ENCODE measurements at regions not wholly inside any gene's neighbourhood (a gene's known extent, or its start where the extent isn't known, plus 50 kb on each side); places are given as distances from the start of the nearest gene placed in this dataset.

- H3K27ac ChIP-seq (ENCODE audit: low read depth, low read length) = no peak overlapping the region
- no peak overlapping the region for H3K4me3 ChIP-seq (ENCODE audit: low read length)
- TF ChIP-seq, protein P1, sequence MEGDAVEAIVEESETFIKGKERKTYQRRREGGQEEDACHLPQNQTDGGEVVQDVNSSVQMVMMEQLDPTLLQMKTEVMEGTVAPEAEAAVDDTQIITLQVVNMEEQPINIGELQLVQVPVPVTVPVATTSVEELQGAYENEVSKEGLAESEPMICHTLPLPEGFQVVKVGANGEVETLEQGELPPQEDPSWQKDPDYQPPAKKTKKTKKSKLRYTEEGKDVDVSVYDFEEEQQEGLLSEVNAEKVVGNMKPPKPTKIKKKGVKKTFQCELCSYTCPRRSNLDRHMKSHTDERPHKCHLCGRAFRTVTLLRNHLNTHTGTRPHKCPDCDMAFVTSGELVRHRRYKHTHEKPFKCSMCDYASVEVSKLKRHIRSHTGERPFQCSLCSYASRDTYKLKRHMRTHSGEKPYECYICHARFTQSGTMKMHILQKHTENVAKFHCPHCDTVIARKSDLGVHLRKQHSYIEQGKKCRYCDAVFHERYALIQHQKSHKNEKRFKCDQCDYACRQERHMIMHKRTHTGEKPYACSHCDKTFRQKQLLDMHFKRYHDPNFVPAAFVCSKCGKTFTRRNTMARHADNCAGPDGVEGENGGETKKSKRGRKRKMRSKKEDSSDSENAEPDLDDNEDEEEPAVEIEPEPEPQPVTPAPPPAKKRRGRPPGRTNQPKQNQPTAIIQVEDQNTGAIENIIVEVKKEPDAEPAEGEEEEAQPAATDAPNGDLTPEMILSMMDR (IDR thresholded peaks at IDR 0.05; ENCODE audit: low read depth, low read length, poor library complexity, severe bottlenecking) = no peak
- TF ChIP-seq EZH2phosphoT487 (IDR thresholded peaks at IDR 0.05; ENCODE audit: borderline replicate concordance, low read length) = no peak
- no peaks in the 10 kb centered on the region for H3K9me3 ChIP-seq (ENCODE audit: control insufficient read depth, insufficient read depth, low read length)
- H3K79me2 ChIP-seq (ENCODE audit: control insufficient read depth, low read length) = no peaks in the 10 kb centered on the region
- no peaks in the 10 kb centered on the region for H3F3A ChIP-seq (ENCODE audit: control insufficient read depth, insufficient read depth)
- H3K9me2 ChIP-seq (replicated peaks; ENCODE audit: control insufficient read depth, low read length) = no peaks in the 10 kb centered on the region
- no peaks in the 10 kb centered on the region for H3K36me3 ChIP-seq (ENCODE audit: control insufficient read depth, low read length)
- no peaks in the 10 kb centered on the region for H3K4me1 ChIP-seq (ENCODE audit: control insufficient read depth, low read length)
- H3K27me3 ChIP-seq (ENCODE audit: control insufficient read depth, low read length) = no peaks in the 10 kb centered on the region
- H3K4me2 ChIP-seq (ENCODE audit: low read length) = no peak overlapping the region
- no peaks in the 10 kb centered on the region for H4K20me1 ChIP-seq (ENCODE audit: control insufficient read depth, insufficient read depth, low read depth, low read length)
Measured at GRCh38 chr6:40054602-40055001, 120.3 kb upstream of the MOCS1 start.

GRCh38 chr6:40054186-40054585 lies 119.9 kb upstream of the MOCS1 start:
- H3K9me3 ChIP-seq (ENCODE audit: control insufficient read depth, insufficient read depth, low read length) = no peaks in the 10 kb centered on the region
- H3K36me3 ChIP-seq (ENCODE audit: control insufficient read depth, low read length) = no peaks in the 10 kb centered on the region
- no peak overlapping the region for H3K27ac ChIP-seq (ENCODE audit: low read depth, low read length)
- H3K9me2 ChIP-seq (replicated peaks; ENCODE audit: control insufficient read depth, low read length) = no peaks in the 10 kb centered on the region
- H3K79me2 ChIP-seq (ENCODE audit: control insufficient read depth, low read length) = no peaks in the 10 kb centered on the region
- no peak overlapping the region for H3K4me3 ChIP-seq (ENCODE audit: low read length)
- no peaks in the 10 kb centered on the region for H3K4me1 ChIP-seq (ENCODE audit: control insufficient read depth, low read length)
- H3K4me2 ChIP-seq (ENCODE audit: low read length) = no peak overlapping the region
- TF ChIP-seq EZH2phosphoT487 (IDR thresholded peaks at IDR 0.05; ENCODE audit: borderline replicate concordance, low read length) = no peak
- TF ChIP-seq, protein P1 (IDR thresholded peaks at IDR 0.05; ENCODE audit: low read depth, low read length, poor library complexity, severe bottlenecking) = no peak
- no peaks in the 10 kb centered on the region for H3F3A ChIP-seq (ENCODE audit: control insufficient read depth, insufficient read depth)
- H4K20me1 ChIP-seq (ENCODE audit: control insufficient read depth, insufficient read depth, low read depth, low read length) = no peaks in the 10 kb centered on the region
- no peaks in the 10 kb centered on the region for H3K27me3 ChIP-seq (ENCODE audit: control insufficient read depth, low read length)

DNA sequence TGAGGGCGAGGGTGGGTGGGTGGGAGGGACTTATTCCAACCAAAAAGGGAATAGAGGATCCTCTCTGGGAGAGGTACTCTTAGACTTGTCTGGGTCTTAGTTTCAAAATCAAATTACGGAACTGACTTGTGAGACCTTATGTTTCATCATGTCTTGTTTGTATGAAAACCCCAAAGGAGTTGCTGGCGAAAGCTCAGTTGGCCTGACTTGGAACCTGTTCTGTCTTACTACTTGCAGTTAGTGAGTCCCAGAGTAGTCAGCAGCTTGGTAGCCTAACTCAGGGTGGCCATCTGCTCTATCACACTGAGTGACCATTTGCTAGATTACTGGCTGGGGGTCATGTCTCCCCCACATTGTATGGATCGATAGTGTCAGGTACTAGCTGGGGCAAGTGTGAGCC lies 114.9 kb upstream of the MOCS1 start:
- no peak overlapping the region for H3K4me3 ChIP-seq (ENCODE audit: low read length)
- no peaks in the 10 kb centered on the region for H3K4me1 ChIP-seq (ENCODE audit: control insufficient read depth, low read length)
- no peaks in the 10 kb centered on the region for H3F3A ChIP-seq (ENCODE audit: control insufficient read depth, insufficient read depth)
- H3K27ac ChIP-seq (ENCODE audit: low read depth, low read length) = no peak overlapping the region
- H3K4me2 ChIP-seq (ENCODE audit: low read length) = no peak overlapping the region
- H3K36me3 ChIP-seq (ENCODE audit: control insufficient read depth, low read length) = no peaks in the 10 kb centered on the region
- TF ChIP-seq, protein P1 (IDR thresholded peaks at IDR 0.05; ENCODE audit: low read depth, low read length, poor library complexity, severe bottlenecking) = no peak
- TF ChIP-seq EZH2phosphoT487 (IDR thresholded peaks at IDR 0.05; ENCODE audit: borderline replicate concordance, low read length) = no peak
- no peaks in the 10 kb centered on the region for H3K27me3 ChIP-seq (ENCODE audit: control insufficient read depth, low read length)
- no peaks in the 10 kb centered on the region for H4K20me1 ChIP-seq (ENCODE audit: control insufficient read depth, insufficient read depth, low read depth, low read length)
- no peaks in the 10 kb centered on the region for H3K9me2 ChIP-seq (replicated peaks; ENCODE audit: control insufficient read depth, low read length)
- no peaks in the 10 kb centered on the region for H3K9me3 ChIP-seq (ENCODE audit: control insufficient read depth, insufficient read depth, low read length)
- H3K79me2 ChIP-seq (ENCODE audit: control insufficient read depth, low read length) = no peaks in the 10 kb centered on the region

GRCh38 chr6:40044196-40044595 lies 109.9 kb upstream of the MOCS1 start:
- Histone ChIP-seq H3K27ac (ENCODE audit: low read depth, low read length) (no peak overlapping the region), H4K20me1 (ENCODE audit: control insufficient read depth, insufficient read depth, low read depth, low read length) (no peaks in the 10 kb centered on the region), H3K79me2 (ENCODE audit: control insufficient read depth, low read length) (no peaks in the 10 kb centered on the region), H3K4me3 (ENCODE audit: low read length) (no peak overlapping the region), H3K9me3 (ENCODE audit: control insufficient read depth, insufficient read depth, low read length) (no peaks in the 10 kb centered on the region), H3F3A (ENCODE audit: control insufficient read depth, insufficient read depth) (no peaks in the 10 kb centered on the region), H3K9me2 (replicated peaks; ENCODE audit: control insufficient read depth, low read length) (no peaks in the 10 kb centered on the region; the same call in 1 of the 2 replicates), H3K4me1 (ENCODE audit: control insufficient read depth, low read length) (no peaks in the 10 kb centered on the region), H3K36me3 (ENCODE audit: control insufficient read depth, low read length) (no peaks in the 10 kb centered on the region), H3K4me2 (ENCODE audit: low read length) (no peak overlapping the region), H3K27me3 (ENCODE audit: control insufficient read depth, low read length) (no peaks in the 10 kb centered on the region)
- TF ChIP-seq, protein P1 (IDR thresholded peaks at IDR 0.05; ENCODE audit: low read depth, low read length, poor library complexity, severe bottlenecking) = no peak
- no peak for TF ChIP-seq EZH2phosphoT487 (IDR thresholded peaks at IDR 0.05; ENCODE audit: borderline replicate concordance, low read length)
